DMS53 treated with DMSO at 0.1 percent for 48 hours (cell line): ENCODE measurements at regions not wholly inside any gene's neighbourhood (a gene's known extent, or its start where the extent isn't known, plus 50 kb on each side); places are given as distances from the start of the nearest gene placed in this dataset.

Experiments
- DNase-seq: peaks from one replicate; lab custom pipeline; 2025; ENCODE audit not compliant: unreplicated experiment; lab: John Stamatoyannopoulos, UW

- DNase-seq = no peak
Observed at GRCh38 chr6:97790926-97791590, 508.0 kb upstream of the MMS22L start.

GRCh38 chr6:97805596-97805995, 522.6 kb upstream of the MMS22L start:
- no peak for DNase-seq

- DNase-seq = no peak
Observed at GRCh38 chr6:97812940-97813339, 529.9 kb upstream of the MMS22L start.

GRCh38 chr6:97813889-97814567, 531.0 kb upstream of the MMS22L start:
- DNase-seq = no peak

- DNase-seq = no peak
Observed at GRCh38 chr6:97815301-97815812, 532.3 kb upstream of the MMS22L start.

GRCh38 chr6:97816526-97816925, 533.5 kb upstream of the MMS22L start:
- DNase-seq = no peak

GRCh38 chr6:97819710-97820109, 536.7 kb upstream of the MMS22L start:
- no peak for DNase-seq

- DNase-seq = no peak
Observed at GRCh38 chr6:97820400-97820799, 537.4 kb upstream of the MMS22L start.

- DNase-seq = no peak
Observed at GRCh38 chr6:97822632-97823031, 539.6 kb upstream of the MMS22L start.

- no peak for DNase-seq
Observed at GRCh38 chr6:97841763-97842162, 558.7 kb upstream of the MMS22L start.

GRCh38 chr6:97842521-97842920, 559.5 kb upstream of the MMS22L start:
- no peak for DNase-seq

GRCh38 chr6:97849390-97849789, 566.4 kb upstream of the MMS22L start:
- DNase-seq = no peak

GRCh38 chr6:97850458-97851212, 567.6 kb upstream of the MMS22L start:
- DNase-seq = no peak

- no peak for DNase-seq
Observed at GRCh38 chr6:97863697-97864096, 580.7 kb upstream of the MMS22L start.

- DNase-seq = no peak
Observed at GRCh38 chr6:97864366-97864765, 581.4 kb upstream of the MMS22L start.

- DNase-seq = no peak
Observed at GRCh38 chr6:97864826-97865225, 581.8 kb upstream of the MMS22L start.

GRCh38 chr6:97865612-97866011, 582.6 kb upstream of the MMS22L start:
- no peak for DNase-seq

GRCh38 chr6:97866616-97867015, 583.6 kb upstream of the MMS22L start:
- no peak for DNase-seq

- DNase-seq = no peak
Observed at GRCh38 chr6:97867177-97867576, 584.2 kb upstream of the MMS22L start.

- DNase-seq = no peak
Observed at GRCh38 chr6:97870273-97870672, 587.3 kb upstream of the MMS22L start.

- no peak for DNase-seq
Observed at GRCh38 chr6:97876711-97877110, 593.7 kb upstream of the MMS22L start.

GRCh38 chr6:97882755-97883154, 599.7 kb upstream of the MMS22L start:
- DNase-seq = no peak
